ENCODE measurements at regions not wholly inside any gene's neighbourhood (a gene's known extent, or its start where the extent isn't known, plus 50 kb on each side); places are given as distances from the start of the nearest gene placed in this dataset.

- intact Hi-C loops (cut with DNase I; ENCODE audit: low total_unique reads) = no loop called here
- no peaks in the 10 kb centered on the region for H3K4me1 ChIP-seq
- TF ChIP-seq CTCF (IDR thresholded peaks at IDR 0.05) (no peak), POLR2A (IDR thresholded peaks at IDR 0.05) (no peak), POLR2AphosphoS5 (IDR thresholded peaks at IDR 0.05) (no peak)
Observed at GRCh38 chr3:20236603-20237002, 50.6 kb upstream of the SGO1 start.

More at GRCh38 chr3:20236603-20237002, 50.6 kb upstream of the SGO1 start:
- no peaks in the 10 kb centered on the region for H3K9me3 ChIP-seq
- no peak overlapping the region for H3K4me3 ChIP-seq
- H3K36me3 ChIP-seq = no peaks in the 10 kb centered on the region
- DNase-seq (ENCODE audit: low spot score in 2 of 2) = no peak
- no peak overlapping the region for H3K27ac ChIP-seq
- H3K27me3 ChIP-seq = no peaks in the 10 kb centered on the region
